NCI-H69 (cell line): ENCODE measurements at regions not wholly inside any gene's neighbourhood (a gene's known extent, or its start where the extent isn't known, plus 50 kb on each side); places are given as distances from the start of the nearest gene placed in this dataset.
"Not testable (repeated sequence)": the region's sequence is repeated elsewhere in the genome, so short reads cannot be mapped to it uniquely, and the experiment has no call there.

ENCODE experiments used
- DNase-seq: peaks from one replicate; lab custom pipeline; 2025; lab: John Stamatoyannopoulos, UW

DNA sequence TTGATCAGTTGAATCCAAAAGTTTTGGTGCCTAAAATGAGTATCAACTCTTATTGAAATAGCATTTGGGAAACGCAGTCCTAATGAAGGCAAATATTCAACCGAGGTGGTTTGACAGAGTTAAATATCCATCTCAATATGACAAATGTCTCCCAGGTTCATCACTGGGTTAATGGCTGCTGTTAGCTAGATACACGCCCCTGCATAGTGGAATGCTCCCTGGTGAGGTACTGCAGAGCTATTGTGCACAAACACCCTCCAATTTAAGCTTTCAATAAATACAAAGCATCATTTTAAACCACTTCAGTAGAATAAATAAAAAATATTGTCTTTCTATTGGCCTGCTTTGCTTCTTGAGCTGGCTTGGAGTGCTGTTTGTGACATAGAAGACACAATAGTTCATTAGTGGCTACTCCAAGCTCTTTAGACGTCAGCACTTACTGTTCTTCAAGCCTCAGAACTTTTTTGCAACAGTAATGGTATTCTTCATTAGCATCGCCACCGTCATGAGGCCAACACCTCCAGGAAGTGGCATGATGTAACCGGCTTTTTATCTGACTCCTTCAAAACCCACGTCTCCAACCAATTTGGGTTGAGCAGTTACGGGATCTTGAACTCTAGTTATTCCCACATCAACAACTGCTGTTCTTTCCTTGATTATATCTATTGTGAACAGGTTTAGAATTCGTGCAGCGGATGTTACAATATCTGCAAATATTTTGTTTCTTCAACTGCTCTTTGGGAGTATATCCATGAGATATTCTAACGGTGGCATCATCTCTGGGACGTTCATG, 1159.6 kb upstream of the EPHA6 start:
- no peak for DNase-seq

- DNase-seq, result no peak
Measured at GRCh38 chr3:95655363-95655986, 1158.9 kb upstream of the EPHA6 start.

GRCh38 chr3:95670765-95671164, 1143.6 kb upstream of the EPHA6 start:
- DNase-seq, result no peak

GRCh38 chr3:95673215-95673614, 1141.2 kb upstream of the EPHA6 start:
- no peak for DNase-seq

DNA sequence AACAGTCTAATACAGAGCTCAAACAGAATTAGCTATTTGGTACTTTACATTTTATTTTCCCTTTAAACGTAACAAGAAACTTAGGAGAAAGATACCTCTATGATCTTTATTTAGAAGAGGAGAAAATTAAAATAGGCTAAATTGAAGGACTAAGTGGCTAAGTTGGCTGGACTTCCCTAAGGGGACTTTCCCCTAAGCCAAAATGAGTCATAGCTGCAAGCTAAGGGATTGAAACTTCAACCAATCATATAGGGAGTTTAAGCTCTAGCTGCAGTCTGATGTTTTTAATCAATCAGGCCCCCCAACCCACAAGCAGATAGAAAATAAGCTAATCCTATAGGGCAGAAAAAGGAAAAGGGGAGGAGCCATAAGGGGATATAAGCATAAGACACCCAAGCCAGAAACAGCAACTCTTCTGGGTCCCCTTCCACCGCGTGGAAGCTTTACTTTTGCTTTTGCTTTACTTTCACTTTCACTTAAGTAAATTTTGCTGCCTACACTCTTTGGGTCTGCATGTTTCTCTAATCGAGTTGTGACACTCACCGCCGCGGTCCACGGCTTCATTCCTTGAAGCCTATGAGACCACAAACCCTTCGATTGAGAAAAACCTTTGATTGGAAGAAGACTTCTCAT, 1108.5 kb upstream of the EPHA6 start:
- no peak for DNase-seq

GRCh38 chr3:95707268-95707667, 1107.1 kb upstream of the EPHA6 start:
- no peak for DNase-seq

DNA sequence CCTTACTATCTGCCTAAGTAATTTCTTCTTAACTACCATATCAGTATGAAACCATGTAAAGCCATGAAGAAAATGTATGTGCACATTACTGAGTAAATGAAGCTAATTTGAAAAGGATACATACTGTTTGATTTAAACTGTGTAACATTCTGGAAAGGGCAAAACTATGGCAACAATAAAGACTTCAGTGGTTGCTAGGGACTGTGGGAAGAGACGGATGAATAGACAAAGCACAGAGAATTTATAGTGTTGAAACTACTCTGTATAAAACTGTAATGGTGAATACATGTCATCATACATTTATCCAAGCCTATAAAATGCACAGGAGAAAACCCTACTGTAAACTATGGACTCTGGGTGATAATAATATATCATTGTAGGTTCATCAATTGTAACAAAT, 1103.7 kb upstream of the EPHA6 start:
- DNase-seq, result no peak

- no peak for DNase-seq
Measured at GRCh38 chr3:95711789-95712188, 1102.6 kb upstream of the EPHA6 start.

GRCh38 chr3:95715128-95715527, 1099.3 kb upstream of the EPHA6 start:
- peak; percentile 12 for DNase-seq

DNA sequence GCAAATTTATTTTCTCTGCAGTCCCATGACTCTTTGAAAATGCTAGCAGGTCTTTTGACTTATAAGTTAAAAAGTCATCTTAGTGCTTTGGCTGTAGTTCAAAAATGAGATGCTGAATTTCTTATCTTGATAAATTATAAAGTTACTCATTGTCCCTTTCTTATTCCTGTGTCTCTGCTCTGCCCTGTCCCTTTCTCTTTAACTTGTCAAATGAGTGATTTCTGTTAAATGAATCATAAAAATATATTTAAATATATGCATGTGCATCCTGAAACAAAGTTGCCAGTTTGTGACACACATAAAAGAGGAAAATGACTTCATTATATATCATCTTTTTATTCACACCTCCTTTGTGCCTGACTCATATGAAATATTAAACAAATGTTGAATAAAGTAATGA, 1097.3 kb upstream of the EPHA6 start:
- DNase-seq, result no peak

DNA sequence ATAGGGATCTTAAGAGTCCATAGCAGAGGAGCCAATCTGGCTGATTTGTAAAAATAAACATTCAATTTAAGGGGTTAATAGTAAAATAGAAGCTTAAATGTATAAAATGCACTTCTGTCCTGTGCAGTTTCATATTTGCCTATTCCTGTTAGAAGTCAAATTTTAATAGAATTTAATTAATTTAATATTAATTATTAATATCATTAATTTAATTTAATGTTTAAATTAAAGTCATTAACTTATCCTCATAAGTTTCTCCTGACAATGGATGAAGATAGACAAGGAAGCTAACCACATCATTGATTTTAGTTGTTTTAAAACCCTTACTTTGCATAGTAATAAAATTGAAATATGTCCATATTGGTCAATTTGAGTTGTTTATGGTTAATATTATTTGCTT, 1096.2 kb upstream of the EPHA6 start:
- no peak for DNase-seq

DNA sequence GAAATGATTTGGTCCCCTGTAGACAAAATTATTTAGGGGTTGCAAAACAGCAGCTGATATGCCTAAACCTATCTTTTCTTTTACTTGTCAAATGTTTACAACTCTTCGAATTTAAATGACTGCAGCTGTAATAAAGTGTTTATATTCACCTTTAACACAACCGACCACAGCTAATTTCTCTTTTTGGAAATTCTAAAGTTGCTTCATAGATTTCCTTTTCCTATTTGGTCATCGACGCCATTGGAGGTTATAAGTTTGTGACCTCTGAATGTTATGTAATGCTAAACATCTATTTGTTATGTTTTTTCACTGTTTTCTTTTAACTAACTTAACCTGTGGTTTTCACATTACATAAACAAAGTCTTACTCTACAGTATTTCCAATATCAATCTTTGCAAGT, 1094.9 kb upstream of the EPHA6 start:
- no peak for DNase-seq

DNA sequence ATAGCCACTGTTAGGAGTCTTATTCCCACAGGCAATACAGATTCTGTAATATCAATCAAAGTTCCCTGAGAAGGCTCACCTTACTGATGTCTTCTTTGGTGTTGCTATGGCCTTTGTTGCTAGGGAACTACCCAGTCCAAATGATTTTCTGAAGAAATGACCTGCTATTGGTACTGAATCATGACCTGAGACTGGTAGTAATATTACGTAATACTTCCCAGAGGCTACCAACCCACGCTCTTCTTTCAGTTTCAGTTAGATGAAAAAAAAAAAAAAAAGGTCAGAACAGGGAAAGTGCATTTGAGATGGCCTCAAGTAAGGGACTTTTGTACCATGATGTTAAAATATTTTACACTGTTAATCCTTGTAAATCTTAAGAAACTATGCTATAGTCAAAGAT, 1092.5 kb upstream of the EPHA6 start:
- no peak for DNase-seq

DNA sequence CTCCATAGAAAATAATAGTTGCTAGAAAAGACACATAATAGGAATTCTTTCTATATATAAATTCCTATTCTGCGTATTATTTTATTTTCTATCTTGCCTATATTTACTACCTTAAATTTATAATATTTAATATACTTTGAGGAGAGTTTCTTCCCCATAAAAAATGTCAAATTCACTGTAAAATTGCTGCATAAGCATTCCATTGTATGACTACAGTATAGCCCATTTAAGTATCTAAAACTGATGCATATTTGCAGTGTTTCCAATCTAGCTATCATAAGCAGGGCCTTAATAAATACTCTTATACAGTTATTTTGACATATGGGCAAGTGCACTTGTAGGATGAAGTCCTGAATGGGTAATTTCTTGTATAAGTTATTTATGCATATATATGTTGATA, 1088.6 kb upstream of the EPHA6 start:
- DNase-seq, result no peak

GRCh38 chr3:95731753-95732152, 1082.6 kb upstream of the EPHA6 start:
- DNase-seq, result no peak

DNA sequence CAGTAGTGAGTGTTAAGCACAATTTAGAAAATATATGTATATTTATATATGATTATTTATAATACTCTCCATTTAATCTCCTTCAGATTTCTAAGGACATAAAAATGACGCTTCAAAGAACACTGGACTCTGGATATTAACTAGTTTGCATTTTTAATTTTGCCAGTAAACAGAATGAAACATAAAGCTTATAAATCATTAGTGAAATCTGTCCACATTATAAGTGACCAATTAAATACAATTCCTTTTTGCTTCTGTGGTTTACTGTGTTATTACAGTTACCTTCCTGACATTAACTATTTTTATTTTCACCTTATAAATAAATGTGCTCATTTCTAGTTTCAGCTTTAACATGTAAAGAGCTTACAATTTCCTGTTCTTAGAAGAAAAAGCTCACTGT, 1081.1 kb upstream of the EPHA6 start:
- DNase-seq, result no peak

DNA sequence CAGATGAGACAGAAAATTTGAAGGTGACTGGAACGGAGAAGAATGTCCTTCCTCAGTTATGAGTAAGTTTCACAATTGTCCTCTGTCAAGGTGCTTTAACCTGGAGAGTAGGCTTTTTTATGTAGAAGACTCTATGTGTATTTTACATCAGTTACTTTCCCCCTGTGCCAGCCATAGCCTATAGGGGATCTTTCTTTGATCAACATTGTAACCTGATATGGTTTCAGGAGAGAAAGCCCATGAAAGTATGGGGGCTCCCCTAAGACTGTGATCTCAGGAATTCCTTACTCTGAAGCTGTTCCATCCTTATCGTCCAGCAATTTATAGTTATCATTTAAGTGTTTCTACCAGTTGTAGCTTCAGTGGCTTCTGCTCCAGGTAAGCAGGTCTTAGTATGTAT, 1076.3 kb upstream of the EPHA6 start:
- DNase-seq, result no peak

DNA sequence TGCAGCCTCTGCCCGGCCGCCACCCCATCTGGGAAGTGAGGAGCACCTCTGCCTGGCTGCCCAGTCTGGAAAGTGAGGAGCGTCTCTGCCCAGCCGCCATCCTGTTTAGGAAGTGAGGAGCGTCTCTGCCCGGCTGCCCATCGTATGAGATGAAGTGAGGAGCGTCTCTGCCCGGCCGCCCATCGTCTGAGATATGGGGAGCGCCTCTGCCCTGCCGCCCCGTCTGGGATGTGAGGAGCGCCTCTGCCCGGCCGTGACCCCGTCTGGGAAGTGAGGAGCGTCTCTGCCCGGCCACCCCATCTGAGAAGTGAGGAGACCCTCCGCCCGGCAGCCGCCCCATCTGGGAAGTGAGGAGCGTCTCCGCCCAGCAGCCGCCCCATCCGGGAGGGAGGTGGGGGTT, 1069.5 kb upstream of the EPHA6 start:
- not testable (repeated sequence) for DNase-seq

DNA sequence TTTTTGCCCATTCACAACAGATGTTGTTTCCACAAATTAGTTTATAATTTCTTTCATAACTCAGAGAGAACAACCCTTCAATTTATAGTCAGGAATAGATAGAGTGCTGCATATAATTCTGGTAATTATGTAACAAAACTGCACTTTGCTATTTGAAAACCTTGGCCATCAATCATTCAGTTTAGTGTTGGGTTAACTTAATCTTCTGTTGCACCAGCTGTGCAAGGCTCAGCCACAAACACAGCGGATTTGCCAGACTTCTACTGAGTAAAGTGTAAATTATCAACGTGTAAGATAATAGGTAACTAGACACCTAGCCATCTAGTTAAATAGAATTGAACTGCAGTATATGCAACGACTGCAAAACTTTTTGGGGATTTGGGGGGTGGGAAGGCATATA, 1064.3 kb upstream of the EPHA6 start:
- DNase-seq, result peak; percentile 80

DNA sequence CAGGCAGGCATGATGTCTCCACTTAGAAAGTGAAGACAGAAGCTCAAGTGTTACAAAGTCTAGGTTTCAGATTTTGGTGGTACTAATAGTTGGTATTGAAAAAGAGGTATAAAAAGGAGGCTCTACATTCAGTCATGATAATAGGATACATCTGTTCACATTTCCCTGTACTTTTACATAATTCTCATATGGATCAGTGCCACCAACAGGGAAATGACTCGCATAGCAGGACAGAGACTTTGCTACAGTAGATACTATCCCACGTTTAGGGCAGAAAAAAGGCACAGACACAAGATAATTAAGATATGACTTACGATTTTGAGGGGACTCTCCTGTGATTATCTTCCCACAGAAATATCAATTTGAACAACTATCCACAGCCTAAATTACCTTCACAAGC, 1062.9 kb upstream of the EPHA6 start:
- DNase-seq, result peak; percentile 38

- peak; percentile 31 for DNase-seq
Measured at GRCh38 chr3:95752199-95752598, 1062.2 kb upstream of the EPHA6 start.

- DNase-seq, result no peak
Measured at GRCh38 chr3:95758707-95759106, 1055.7 kb upstream of the EPHA6 start.

GRCh38 chr3:95759614-95760301, 1054.6 kb upstream of the EPHA6 start:
- no peak for DNase-seq
